LNCaP clone FGC (cell line): ENCODE measurements at regions not wholly inside any gene's neighbourhood (a gene's known extent, or its start where the extent isn't known, plus 50 kb on each side); places are given as distances from the start of the nearest gene placed in this dataset.

Source experiments
- DNase-seq: peaks from one replicate; pipeline ENCODE4 v3.0.0-alpha.2; 2011; ENCODE audit warnings: low read depth
- H3K4me3 ChIP-seq: 2 replicates; pipeline ENCODE4 v1.5.1; 2011; ENCODE audit warnings: mild to moderate bottlenecking, low read depth, low read length, control low read depth
- TF ChIP-seq, protein P1 (sequence below): IDR thresholded peaks from 2 replicates; pipeline ENCODE4 v1.5.1; 2012; ENCODE audit warnings: mild to moderate bottlenecking; ENCODE audit not compliant: control insufficient read depth, insufficient read depth; ENCODE audit errors: extremely low read depth

DNA sequence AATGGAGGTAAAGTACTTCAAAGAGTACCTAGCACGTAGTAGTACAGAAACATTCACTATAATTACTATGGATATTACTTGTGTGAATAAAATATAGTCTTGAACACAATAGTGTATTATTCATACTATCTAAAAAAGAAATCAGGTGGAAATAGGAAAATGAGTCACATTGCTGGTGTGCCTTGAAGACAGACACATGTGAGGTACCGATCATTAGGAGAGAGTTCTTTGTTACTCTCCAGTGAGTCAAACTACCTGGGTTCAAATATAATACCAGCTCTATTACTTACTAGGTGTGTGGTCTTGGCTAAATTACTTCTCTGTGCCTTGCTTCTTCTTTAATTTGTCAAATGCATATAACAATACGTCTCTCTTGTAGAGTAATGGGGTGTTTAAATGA lies 50.8 kb upstream of the BEND6 start:
- no peak overlapping the region for H3K4me3 ChIP-seq
- no peak for DNase-seq
- TF ChIP-seq, protein P1, sequence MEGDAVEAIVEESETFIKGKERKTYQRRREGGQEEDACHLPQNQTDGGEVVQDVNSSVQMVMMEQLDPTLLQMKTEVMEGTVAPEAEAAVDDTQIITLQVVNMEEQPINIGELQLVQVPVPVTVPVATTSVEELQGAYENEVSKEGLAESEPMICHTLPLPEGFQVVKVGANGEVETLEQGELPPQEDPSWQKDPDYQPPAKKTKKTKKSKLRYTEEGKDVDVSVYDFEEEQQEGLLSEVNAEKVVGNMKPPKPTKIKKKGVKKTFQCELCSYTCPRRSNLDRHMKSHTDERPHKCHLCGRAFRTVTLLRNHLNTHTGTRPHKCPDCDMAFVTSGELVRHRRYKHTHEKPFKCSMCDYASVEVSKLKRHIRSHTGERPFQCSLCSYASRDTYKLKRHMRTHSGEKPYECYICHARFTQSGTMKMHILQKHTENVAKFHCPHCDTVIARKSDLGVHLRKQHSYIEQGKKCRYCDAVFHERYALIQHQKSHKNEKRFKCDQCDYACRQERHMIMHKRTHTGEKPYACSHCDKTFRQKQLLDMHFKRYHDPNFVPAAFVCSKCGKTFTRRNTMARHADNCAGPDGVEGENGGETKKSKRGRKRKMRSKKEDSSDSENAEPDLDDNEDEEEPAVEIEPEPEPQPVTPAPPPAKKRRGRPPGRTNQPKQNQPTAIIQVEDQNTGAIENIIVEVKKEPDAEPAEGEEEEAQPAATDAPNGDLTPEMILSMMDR, result no peak

DNA sequence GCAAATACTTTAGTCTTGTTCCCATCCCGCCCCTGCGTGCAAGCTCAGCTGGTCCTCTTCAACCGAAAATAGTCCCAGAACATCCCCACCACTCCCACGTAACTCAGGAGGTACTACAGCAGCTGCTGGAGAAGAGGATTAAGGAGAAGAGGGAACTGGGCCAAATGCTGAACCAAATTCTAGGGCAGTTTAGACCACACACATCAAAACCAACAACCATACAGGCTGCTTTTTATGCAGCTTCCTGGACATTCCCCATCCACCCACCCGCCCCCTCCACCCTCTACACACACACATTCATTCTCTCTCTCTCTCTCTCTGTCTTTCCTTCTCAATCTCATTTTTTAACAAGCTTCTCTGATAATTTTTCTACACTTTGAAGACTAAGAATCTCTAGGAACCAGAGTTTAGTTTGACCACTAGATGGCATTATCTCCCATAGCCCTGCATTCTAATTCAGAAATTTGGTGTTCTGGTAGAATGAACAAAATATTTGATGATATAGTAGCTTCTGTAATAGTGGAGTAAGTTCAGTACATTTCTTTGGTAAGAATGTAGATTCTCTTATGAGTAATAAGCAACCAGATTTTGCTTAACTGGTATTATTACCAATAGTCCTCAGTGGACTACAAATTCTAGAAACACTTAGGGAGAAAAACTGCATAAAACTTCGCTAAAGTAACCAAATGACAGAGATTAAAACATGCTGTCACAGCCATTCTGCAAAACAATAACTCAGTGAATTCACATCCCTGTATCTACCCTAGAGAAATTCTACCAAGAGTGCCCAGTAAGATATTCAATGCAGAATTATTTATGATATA lies 52.1 kb upstream of the BEND6 start:
- DNase-seq, result no peak
- TF ChIP-seq, protein P1, result peak; percentile 58
- no peak overlapping the region for H3K4me3 ChIP-seq

DNA sequence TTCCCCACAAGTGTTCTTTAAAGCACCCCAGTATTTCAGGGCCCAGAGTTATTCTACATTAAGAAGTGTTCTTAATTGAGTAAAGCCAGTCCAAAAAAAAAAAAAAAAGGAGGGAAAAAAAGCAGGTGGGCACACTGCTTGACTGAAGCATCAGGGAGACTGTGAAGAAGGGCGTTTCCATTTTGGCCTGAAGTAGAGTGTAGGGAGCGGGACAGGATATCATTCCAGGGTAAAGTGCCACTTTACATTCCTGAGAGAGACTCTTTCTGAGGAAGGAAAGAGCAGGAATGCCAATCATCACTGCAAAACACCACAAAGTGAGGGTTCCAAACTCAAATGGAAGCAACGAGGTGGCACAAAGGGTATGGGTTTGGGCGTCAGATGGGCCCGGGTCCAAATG lies 54.1 kb upstream of the BEND6 start:
- H3K4me3 ChIP-seq, result no peak overlapping the region
- DNase-seq, result no peak
- TF ChIP-seq, protein P1, result no peak

DNA sequence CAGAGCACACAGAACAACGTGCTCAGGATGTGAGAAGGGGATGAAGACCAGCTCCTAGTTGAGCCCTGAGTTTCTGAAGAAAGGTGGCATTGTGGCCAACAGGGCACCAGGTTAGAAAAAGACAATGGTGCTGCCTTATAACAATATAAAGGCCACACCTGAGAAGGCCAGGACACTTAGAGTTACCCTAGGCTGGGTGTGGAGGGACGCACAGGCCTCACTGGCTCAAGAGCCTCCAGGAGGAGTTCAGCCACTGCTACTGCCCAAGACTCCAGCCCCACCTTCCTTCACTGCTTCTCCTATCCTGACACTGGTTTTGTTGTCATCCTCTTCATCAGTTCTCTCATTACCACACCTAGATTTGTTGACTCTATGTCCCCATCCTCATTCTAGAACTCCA lies 55.2 kb upstream of the BEND6 start:
- H3K4me3 ChIP-seq, result no peak overlapping the region
- TF ChIP-seq, protein P1, result no peak
- DNase-seq, result no peak

DNA sequence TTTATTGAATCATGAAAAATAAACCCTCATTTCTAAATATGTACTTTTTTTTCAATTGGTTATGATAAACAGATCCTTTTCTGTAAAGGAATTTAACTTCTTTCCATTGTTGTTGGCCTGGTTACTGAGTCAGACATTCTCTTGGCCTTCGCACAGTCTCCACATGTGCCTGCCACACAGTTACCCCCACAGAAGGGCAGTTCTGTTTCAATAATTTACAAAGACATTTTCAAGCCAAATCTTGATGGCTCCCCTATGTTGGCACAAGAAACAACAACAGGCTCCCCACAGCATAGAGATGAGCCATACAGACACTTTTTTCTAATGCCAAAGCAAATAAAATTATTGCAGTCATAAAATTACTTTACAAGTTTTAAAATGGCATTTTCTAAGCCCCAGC lies 55.6 kb upstream of the BEND6 start:
- DNase-seq, result peak; percentile 71
- no peak overlapping the region for H3K4me3 ChIP-seq
- TF ChIP-seq, protein P1, result no peak

DNA sequence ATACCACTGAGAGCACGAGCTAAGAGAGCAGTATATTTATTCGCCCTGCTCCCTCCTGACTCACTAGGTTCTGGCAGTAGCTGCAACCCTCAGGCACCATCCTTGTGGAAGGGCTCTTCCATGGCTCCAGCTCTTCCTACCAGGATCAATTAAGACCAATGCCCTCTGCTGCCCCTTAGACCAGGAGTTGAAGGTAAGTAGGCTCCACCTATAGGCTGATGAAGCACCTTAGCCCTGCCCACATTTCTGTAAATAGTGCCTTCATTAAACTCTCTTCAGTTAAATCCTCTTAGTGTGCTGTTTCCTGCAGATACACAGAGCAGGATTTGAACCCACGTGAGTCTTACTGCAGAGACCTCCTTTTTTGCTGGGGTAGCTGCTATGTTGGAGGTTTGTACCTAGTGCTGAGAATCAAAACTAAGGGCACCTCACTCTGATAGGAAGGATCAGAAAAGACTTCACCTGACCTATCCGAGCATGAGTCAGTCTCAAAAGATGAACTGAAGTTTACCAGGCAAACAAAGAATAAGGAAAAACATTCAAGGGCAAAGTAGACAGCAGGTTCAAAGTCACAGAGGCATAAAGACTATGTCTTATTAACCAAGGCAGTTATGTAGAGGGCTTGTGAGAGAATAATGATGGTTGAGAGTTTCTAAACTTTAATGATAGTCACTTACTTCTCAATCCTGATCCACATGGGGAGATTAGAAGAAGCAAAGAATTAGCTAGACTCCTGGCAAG lies 56.9 kb upstream of the BEND6 start:
- no peak for DNase-seq
- TF ChIP-seq, protein P1, result no peak
- no peak overlapping the region for H3K4me3 ChIP-seq

DNA sequence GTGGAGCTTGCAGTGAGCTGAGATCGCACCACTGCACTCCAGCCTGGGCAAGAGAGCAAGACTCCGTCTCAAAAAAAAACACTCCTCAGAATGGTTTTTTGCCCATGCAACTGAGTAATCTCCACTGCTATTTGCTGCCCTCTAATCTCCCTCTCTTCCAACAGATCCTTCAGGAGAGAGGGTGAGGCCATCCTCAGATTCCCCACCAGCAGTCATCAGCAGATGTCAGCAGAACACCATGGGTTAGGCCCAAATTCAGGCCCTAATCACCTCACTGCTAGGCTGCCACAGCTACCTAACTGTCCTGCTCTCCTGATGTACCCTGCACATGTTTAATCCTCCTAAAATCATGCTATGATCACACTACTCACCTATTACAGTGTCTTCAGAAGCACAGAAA lies 63.2 kb upstream of the BEND6 start:
- DNase-seq, result no peak
- no peak overlapping the region for H3K4me3 ChIP-seq
- TF ChIP-seq, protein P1, result peak; percentile 25; the same call in 1 of the 2 replicates
